Testis (tissue), 2 donors: ENCODE measurements at regions not wholly inside any gene's neighbourhood (a gene's known extent, or its start where the extent isn't known, plus 50 kb on each side); places are given as distances from the start of the nearest gene placed in this dataset.

Source experiments
- DNase-seq: peaks from one replicate; pipeline ENCODE4 v3.0.0-alpha.2; 2019
- H3K27ac ChIP-seq, 2 donors: fragments of 200-600 bp; sonication (generic); one replicate each; pipeline ENCODE4 v1.5.1; 2019
- H3K27me3 ChIP-seq: fragments of 200-600 bp; sonication (generic); one replicate; pipeline ENCODE4 v1.5.1; 2019
- H3K36me3 ChIP-seq: fragments of 200-600 bp; sonication (generic); one replicate; pipeline ENCODE4 v1.5.1; 2017; ENCODE audit warnings: low read depth; ENCODE audit errors: missing control alignments
- H3K4me1 ChIP-seq: fragments of 200-600 bp; sonication (generic); one replicate; pipeline ENCODE4 v1.5.1; 2019
- H3K4me3 ChIP-seq, 2 donors: fragments of 200-600 bp; sonication (generic); one replicate each; pipeline ENCODE4 v1.5.1; 2017 to 2019
- H3K9me3 ChIP-seq: fragments of 200-600 bp; sonication (generic); one replicate; pipeline ENCODE4 v1.5.1; 2017
- POLR2A ChIP-seq: fragments of 450-650 bp; IDR thresholded peaks from one replicate; pipeline ENCODE4 v1.6.1; 2017; ENCODE audit warnings: antibody characterized with exemption, mild to moderate bottlenecking, moderate library complexity
- WGBS, 2 donors: methylation state at CpG; one replicate each; pipeline ENCODE4 v1.1.5; 2018; 5-methylcytosine and 5-hydroxymethylcytosine counted together
- intact Hi-C: fragments of 100-400 bp; cut with DNase I; formaldehyde crosslinking; loops from one replicate; pipeline ENCODE4 v1.15.1; 2023; ENCODE audit warnings: low total_unique reads
- TF ChIP-seq, protein P1 (sequence below), 3 experiments: fragments of 450-650 bp in 2 of 3; fragments of 200-600 bp in 1 of 3; sonication (generic) in 1 of 3; IDR thresholded peaks; one replicate each; pipeline ENCODE4 v1.5.1; 2016 to 2019; ENCODE audit warnings: antibody characterized with exemption in 3 of 3, mild to moderate bottlenecking in 2 of 3, moderate library complexity in 1 of 3

DNA sequence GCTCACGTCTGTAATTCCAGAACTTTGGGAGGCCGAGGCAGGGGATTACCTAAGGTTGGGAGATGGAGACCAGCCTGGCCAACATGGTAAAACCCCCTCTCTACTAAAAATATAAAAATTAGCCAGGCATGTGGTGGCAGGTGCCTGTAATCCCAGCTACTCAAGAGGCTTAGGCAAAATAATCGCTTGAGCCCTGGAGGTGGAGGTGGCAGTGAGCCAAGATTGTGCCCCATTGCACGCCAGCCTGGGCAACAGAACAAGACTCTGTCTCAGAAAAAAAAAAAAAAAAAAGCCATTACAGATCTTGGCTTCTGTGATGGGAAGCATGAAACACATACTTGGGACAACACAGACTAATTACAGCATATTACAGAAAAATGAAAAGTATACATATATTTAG lies 1404.5 kb upstream of the SPRY2 start:
- H3K4me1 ChIP-seq, result no peaks in the 10 kb centered on the region
- H3K36me3 ChIP-seq, result no peaks in the 10 kb centered on the region
- no peaks in the 10 kb centered on the region for H3K27me3 ChIP-seq
- DNase-seq, result no peak
- H3K27ac ChIP-seq, result no peak overlapping the region
- TF ChIP-seq POLR2A, result no peak
- TF ChIP-seq, protein P1, sequence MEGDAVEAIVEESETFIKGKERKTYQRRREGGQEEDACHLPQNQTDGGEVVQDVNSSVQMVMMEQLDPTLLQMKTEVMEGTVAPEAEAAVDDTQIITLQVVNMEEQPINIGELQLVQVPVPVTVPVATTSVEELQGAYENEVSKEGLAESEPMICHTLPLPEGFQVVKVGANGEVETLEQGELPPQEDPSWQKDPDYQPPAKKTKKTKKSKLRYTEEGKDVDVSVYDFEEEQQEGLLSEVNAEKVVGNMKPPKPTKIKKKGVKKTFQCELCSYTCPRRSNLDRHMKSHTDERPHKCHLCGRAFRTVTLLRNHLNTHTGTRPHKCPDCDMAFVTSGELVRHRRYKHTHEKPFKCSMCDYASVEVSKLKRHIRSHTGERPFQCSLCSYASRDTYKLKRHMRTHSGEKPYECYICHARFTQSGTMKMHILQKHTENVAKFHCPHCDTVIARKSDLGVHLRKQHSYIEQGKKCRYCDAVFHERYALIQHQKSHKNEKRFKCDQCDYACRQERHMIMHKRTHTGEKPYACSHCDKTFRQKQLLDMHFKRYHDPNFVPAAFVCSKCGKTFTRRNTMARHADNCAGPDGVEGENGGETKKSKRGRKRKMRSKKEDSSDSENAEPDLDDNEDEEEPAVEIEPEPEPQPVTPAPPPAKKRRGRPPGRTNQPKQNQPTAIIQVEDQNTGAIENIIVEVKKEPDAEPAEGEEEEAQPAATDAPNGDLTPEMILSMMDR (IDR thresholded peaks at IDR 0.05), result no peak
- intact Hi-C loops, result no loop called here
- H3K4me3 ChIP-seq, result no peak overlapping the region
- WGBS, 2 donors, result 79 to 87% methylated on average over 4 of the region's 4 CpGs
- no peaks in the 10 kb centered on the region for H3K9me3 ChIP-seq

DNA sequence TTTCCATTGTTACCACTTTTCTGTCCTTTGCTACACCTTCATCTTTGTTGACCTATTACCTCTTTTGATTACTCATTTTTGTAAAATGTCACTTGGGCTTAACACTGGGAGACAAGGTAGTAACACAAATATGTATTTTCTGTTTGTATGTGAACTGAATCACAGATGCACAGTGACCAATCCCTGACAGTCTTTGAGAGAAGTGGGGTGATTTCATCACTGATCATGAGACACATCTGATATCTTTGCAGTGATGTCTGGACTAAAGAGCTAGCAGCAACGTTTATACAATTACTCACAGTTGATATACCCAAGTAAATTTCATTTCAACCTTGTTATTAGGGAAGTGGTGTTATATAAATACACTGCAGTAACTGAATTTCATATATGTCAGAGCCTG lies 1397.4 kb upstream of the SPRY2 start:
- Histone ChIP-seq H3K9me3 (no peaks in the 10 kb centered on the region), H3K27ac (no peak overlapping the region), H3K4me1 (no peaks in the 10 kb centered on the region), H3K27me3 (no peaks in the 10 kb centered on the region), H3K4me3 (no peak overlapping the region), H3K36me3 (no peaks in the 10 kb centered on the region)
- DNase-seq, result no peak
- intact Hi-C loops, result no loop called here
- 44 to 82% methylated on average over 1 of the region's 1 CpG for WGBS, 2 donors
- TF ChIP-seq POLR2A, result no peak
- TF ChIP-seq, protein P1 (IDR thresholded peaks at IDR 0.05), result no peak

DNA sequence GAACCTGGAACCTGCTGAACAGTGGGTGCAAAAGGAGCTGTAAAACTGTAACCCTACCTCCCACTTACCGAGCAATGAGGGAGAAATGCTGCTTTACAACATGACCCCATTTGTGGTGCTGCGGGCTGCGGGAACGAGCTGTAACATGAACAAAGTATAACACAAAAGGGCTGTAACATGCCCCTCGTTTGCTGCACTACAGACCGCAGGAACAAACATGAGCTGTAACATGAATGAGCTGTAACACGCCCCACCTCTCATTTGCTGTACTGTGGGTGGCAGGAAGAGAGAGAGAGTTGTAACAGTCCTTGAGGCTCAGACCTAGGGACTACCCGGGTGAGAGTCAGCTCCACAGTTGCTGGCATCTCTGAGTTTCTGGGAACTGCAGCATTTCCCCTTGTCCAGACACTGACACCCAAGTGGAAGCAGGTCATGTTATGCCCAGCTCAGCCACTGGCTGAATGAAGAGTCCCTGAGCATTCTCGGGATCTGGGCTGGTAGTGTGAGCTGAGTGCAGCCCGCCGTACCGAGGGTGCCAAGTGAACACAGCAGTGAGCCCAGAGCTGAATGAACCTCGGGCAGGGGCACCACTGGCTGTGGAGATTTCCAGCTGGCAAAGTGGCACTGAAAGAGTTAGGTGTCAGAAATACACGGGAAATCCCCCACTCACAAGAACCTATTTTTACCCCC lies 1385.3 kb upstream of the SPRY2 start:
- 63 to 77% methylated on average over 14 of the region's 14 CpGs for WGBS, 2 donors
- H3K36me3 ChIP-seq, result no peaks in the 10 kb centered on the region
- no peaks in the 10 kb centered on the region for H3K27me3 ChIP-seq
- no peaks in the 10 kb centered on the region for H3K9me3 ChIP-seq
- TF ChIP-seq, protein P1 (IDR thresholded peaks at IDR 0.05), result no peak
- TF ChIP-seq POLR2A, result no peak
- no peak for DNase-seq
- intact Hi-C loops, result no loop called here
- no peaks in the 10 kb centered on the region for H3K4me1 ChIP-seq
- H3K27ac ChIP-seq, result no peak overlapping the region
- H3K4me3 ChIP-seq, result no peak overlapping the region

DNA sequence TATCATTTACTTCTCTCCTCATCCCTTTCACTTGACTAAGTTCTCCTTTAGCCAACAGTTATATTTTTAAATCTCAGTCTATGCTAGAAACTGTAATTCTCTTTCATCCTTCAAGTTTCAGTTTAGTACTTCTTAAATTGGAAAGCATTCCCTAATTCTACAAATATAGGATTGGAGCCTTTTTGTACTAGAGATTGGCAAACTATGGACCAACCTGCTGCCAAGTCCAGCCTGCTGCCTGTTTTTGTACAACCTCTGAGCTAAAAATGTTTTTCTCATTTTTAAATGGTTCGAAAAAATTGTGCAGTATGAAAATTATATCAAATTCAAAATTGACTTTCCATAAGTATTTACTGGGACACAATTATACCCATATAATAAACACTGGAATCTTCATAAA lies 1381.5 kb upstream of the SPRY2 start:
- no peak for DNase-seq
- Histone ChIP-seq H3K27me3 (no peaks in the 10 kb centered on the region), H3K9me3 (no peaks in the 10 kb centered on the region), H3K4me1 (no peaks in the 10 kb centered on the region), H3K36me3 (no peaks in the 10 kb centered on the region), H3K27ac (no peak overlapping the region), H3K4me3 (no peak overlapping the region)
- TF ChIP-seq, protein P1 (IDR thresholded peaks at IDR 0.05), result no peak
- TF ChIP-seq POLR2A, result no peak
- WGBS, 2 donors, result 76 to 92% methylated on average over 1 of the region's 1 CpG
- intact Hi-C loops, result no loop called here

DNA sequence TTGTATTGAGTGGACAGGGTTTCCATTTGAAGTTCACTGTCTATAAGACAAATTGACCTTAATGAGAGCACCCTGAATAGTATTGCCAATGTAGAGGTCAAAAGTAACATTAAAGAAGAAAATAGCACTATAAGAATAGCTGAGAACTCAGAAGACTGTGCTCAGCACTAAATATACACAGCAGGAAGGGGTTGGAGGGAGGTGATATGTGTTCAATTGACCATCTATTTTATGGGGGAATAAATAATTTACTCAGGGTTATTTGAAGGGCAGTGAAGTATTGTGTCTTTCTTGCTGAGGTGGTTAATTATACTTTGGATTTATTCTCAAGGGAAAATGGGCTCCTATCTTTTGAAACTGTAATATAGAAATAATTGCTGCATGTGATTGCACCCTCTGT lies 1380.5 kb upstream of the SPRY2 start:
- TF ChIP-seq, protein P1 (IDR thresholded peaks at IDR 0.05), result no peak
- no peak for TF ChIP-seq POLR2A
- Histone ChIP-seq H3K36me3 (no peaks in the 10 kb centered on the region), H3K27me3 (no peaks in the 10 kb centered on the region), H3K27ac (no peak overlapping the region), H3K9me3 (no peaks in the 10 kb centered on the region), H3K4me1 (no peaks in the 10 kb centered on the region), H3K4me3 (no peak overlapping the region)
- intact Hi-C loops, result no loop called here
- no peak for DNase-seq
